Epithelial cell of esophagus (primary cell): ENCODE measurements at regions not wholly inside any gene's neighbourhood (a gene's known extent, or its start where the extent isn't known, plus 50 kb on each side); places are given as distances from the start of the nearest gene placed in this dataset.

Experiments used
- DNase-seq: peaks from one replicate; pipeline ENCODE4 v3.0.0; 2010; ENCODE audit warnings: low read depth
- H3K4me3 ChIP-seq: 2 replicates; pipeline ENCODE4 v1.5.1; 2011; ENCODE audit warnings: mild to moderate bottlenecking, low read length, control low read depth
- TF ChIP-seq, protein P1 (sequence below): IDR thresholded peaks from 2 replicates; pipeline ENCODE4 v1.5.1; 2011; ENCODE audit warnings: low read depth, mild to moderate bottlenecking, low read length, control low read depth, inconsistent platforms; ENCODE audit not compliant: insufficient read depth; ENCODE audit errors: missing control alignments

- H3K4me3 ChIP-seq = no peak overlapping the region
- no peak for DNase-seq
- TF ChIP-seq, protein P1, sequence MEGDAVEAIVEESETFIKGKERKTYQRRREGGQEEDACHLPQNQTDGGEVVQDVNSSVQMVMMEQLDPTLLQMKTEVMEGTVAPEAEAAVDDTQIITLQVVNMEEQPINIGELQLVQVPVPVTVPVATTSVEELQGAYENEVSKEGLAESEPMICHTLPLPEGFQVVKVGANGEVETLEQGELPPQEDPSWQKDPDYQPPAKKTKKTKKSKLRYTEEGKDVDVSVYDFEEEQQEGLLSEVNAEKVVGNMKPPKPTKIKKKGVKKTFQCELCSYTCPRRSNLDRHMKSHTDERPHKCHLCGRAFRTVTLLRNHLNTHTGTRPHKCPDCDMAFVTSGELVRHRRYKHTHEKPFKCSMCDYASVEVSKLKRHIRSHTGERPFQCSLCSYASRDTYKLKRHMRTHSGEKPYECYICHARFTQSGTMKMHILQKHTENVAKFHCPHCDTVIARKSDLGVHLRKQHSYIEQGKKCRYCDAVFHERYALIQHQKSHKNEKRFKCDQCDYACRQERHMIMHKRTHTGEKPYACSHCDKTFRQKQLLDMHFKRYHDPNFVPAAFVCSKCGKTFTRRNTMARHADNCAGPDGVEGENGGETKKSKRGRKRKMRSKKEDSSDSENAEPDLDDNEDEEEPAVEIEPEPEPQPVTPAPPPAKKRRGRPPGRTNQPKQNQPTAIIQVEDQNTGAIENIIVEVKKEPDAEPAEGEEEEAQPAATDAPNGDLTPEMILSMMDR = no peak
Measured at GRCh38 chr5:145244251-145244650, 590.9 kb downstream of the PRELID2 start.

DNA sequence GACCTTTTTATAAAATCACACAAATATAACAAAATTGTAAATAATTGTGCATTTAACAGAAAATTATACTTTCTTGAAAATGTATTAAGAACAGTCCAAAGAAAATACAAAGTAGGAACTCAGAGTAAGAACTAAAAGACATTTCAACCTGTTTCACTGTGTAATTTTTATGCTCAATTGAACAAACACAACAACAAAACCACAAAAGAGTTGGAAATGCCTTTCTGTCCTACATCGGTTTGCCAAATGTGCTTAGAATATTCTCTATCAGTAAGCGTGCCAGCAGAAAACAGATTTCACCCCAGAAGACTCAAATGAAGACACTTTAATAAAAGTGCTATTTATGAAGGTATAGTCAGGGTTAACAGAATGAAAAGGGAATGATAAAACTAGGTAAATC lies 592.1 kb downstream of the PRELID2 start:
- no peak overlapping the region for H3K4me3 ChIP-seq
- TF ChIP-seq, protein P1 = no peak
- no peak for DNase-seq

DNA sequence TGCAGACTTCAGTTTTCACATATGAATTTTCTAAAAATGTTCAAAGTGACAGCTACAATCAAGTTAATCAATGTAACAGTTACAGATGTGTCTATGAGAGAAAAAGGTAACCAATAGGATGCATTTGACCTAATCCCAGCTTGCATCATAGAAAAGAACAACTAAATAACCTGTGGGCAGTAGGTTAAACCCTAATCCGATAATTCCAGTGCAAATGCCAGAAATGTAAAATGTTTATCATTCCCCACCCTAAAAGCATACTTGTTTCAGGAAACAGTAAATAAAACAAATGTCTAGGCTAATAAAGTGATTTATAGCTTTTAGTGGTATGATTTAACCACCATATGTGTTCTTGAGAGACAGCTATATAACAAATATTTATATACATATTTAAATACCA lies 592.6 kb downstream of the PRELID2 start:
- no peak for DNase-seq
- TF ChIP-seq, protein P1 = no peak
- no peak overlapping the region for H3K4me3 ChIP-seq

DNA sequence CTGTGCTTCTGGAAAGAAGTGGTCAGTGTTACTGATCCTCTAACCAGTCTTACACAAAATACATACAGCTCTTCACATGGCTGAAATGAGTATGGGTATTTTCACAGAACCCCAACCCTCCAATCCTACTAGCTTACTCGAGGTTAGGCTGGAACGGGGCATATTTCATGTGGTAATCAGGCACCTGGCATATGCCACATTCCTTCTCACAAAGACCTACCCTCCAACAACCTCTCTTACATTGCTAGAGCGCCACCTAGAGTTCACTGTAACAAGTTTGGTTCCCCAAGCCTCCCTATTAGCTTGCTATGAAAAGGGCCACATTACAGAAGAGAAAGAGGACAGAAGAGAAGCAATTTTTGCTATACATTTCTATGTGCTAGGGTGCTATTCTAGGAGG lies 597.3 kb downstream of the PRELID2 start:
- peak; percentile 83 for DNase-seq
- TF ChIP-seq, protein P1 = peak; percentile 82
- H3K4me3 ChIP-seq = no peak overlapping the region

DNA sequence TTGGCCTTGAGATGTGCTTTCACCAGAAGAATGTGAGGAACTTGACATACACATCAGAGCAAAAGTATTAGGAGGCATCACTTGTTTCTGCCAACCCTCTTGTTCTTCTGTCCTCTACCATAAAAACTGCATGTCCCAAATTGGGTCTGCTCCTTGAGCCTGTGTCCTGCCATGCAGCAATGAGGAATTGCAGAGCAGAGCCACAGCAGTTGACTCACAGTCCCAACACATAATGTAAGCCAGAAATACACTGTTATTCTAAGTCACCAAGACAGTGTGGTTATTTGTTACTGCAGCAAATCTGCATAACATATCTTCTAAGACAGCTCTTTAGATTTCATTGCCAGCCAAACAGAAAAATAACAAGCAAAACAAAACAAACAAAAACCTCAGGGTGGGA lies 598.2 kb downstream of the PRELID2 start:
- TF ChIP-seq, protein P1 = no peak
- DNase-seq = no peak
- H3K4me3 ChIP-seq = no peak overlapping the region

- TF ChIP-seq, protein P1 = no peak
- no peak overlapping the region for H3K4me3 ChIP-seq
- DNase-seq = no peak
Measured at GRCh38 chr5:145236127-145236526, 599.0 kb downstream of the PRELID2 start.

DNA sequence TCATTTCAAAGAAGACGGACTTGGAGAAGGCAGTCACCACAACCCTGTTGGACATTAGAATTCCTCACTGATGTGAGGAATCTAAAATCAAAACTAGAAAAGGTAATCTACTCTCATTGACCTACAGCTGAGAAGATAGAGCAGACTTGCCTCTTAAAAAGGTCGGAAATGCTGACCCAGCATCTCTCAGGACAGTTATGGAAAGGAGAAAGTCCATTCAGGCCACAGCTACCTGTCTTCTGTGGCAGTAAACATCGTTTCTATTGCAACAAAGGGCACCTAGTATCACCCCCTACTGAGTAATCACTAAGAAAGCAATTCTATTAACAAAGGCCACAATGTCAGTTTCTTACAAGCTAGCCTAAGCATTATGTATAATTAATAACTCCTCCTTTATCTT lies 601.7 kb downstream of the PRELID2 start:
- H3K4me3 ChIP-seq = no peak overlapping the region
- DNase-seq = no peak
- TF ChIP-seq, protein P1 = no peak
